Activated CD8-positive, alpha-beta memory T cell treated with anti-CD3 and anti-CD28 coated beads, Interleukin-2, amount 10 ng/mL, durations not matched to agents 7 days and 5 days (primary cell): ENCODE measurements at regions not wholly inside any gene's neighbourhood (a gene's known extent, or its start where the extent isn't known, plus 50 kb on each side); places are given as distances from the start of the nearest gene placed in this dataset.
"Not testable (repeated sequence)": the region's sequence is repeated elsewhere in the genome, so short reads cannot be mapped to it uniquely, and the experiment has no call there.

ENCODE experiments used
- ATAC-seq: fragments of 150-1000 bp; cut with Tn5 transposase; one replicate; pipeline ENCODE4 v1.10.0; 2021; ENCODE audit warnings: moderate library complexity
- CTCF ChIA-PET: fragments of 350-600 bp; sonication (Branson Sonifier 250); formaldehyde crosslinking; loops from one replicate; lab custom pipeline; 2021; ENCODE audit warnings: antibody characterized with exemption; lab: Charles Lee
- DNase-seq: peaks from one replicate; pipeline ENCODE4 v3.0.0-alpha.2; 2020
- H3K27ac Mint-ChIP-seq: one replicate; pipeline ENCODE4 v1.8.0; 2021; ENCODE audit warnings: mild to moderate bottlenecking, mixed read lengths
- H3K27me3 Mint-ChIP-seq: one replicate; pipeline ENCODE4 v1.8.0; 2021; ENCODE audit warnings: mixed read lengths
- H3K36me3 Mint-ChIP-seq: one replicate; pipeline ENCODE4 v1.8.0; 2021; ENCODE audit warnings: mild to moderate bottlenecking, mixed read lengths
- H3K4me1 Mint-ChIP-seq: one replicate; pipeline ENCODE4 v1.8.0; 2021; ENCODE audit warnings: mixed read lengths
- H3K4me3 Mint-ChIP-seq: one replicate; pipeline ENCODE4 v1.8.0; 2021; ENCODE audit warnings: mild to moderate bottlenecking, moderate library complexity, mixed read lengths
- H3K9me3 Mint-ChIP-seq: one replicate; pipeline ENCODE4 v1.8.0; 2022; ENCODE audit warnings: low read depth, mixed read lengths

GRCh38 chr4:106530821-106531220 lies 162.2 kb upstream of the GIMD1 start:
- peaks cover 2% of the 10 kb centered on the region for H3K9me3 Mint-ChIP-seq
- H3K36me3 Mint-ChIP-seq = no peaks in the 10 kb centered on the region
- CTCF ChIA-PET = no interaction called here
- DNase-seq (no peak), ATAC-seq (no peak)
- no peak overlapping the region for H3K27ac Mint-ChIP-seq
- no peaks in the 10 kb centered on the region for H3K27me3 Mint-ChIP-seq
- no peaks in the 10 kb centered on the region for H3K4me1 Mint-ChIP-seq
- no peak overlapping the region for H3K4me3 Mint-ChIP-seq

- CTCF ChIA-PET = no interaction called here
- DNase-seq (no peak), ATAC-seq (no peak)
- Mint-ChIP-seq H3K27me3 (no peaks in the 10 kb centered on the region), H3K27ac (no peak overlapping the region), H3K9me3 (peaks cover 2% of the 10 kb centered on the region), H3K36me3 (no peaks in the 10 kb centered on the region), H3K4me1 (no peaks in the 10 kb centered on the region), H3K4me3 (no peak overlapping the region)
Measured at GRCh38 chr4:106530024-106530361, 161.4 kb upstream of the GIMD1 start.

GRCh38 chr4:106529348-106530023 lies 160.9 kb upstream of the GIMD1 start:
- no peaks in the 10 kb centered on the region for H3K36me3 Mint-ChIP-seq
- no peak overlapping the region for H3K27ac Mint-ChIP-seq
- H3K27me3 Mint-ChIP-seq = no peaks in the 10 kb centered on the region
- H3K9me3 Mint-ChIP-seq = peaks cover 2% of the 10 kb centered on the region
- ATAC-seq (no peak), DNase-seq (no peak)
- no peak overlapping the region for H3K4me3 Mint-ChIP-seq
- H3K4me1 Mint-ChIP-seq = no peaks in the 10 kb centered on the region
- CTCF ChIA-PET = no interaction called here

- ATAC-seq = no peak
- no peak overlapping the region for H3K27ac Mint-ChIP-seq
- H3K4me3 Mint-ChIP-seq = no peak overlapping the region
- H3K27me3 Mint-ChIP-seq = no peaks in the 10 kb centered on the region
- CTCF ChIA-PET = no interaction called here
- H3K9me3 Mint-ChIP-seq = peaks cover 3% of the 10 kb centered on the region
- no peak for DNase-seq
- H3K36me3 Mint-ChIP-seq = no peaks in the 10 kb centered on the region
- H3K4me1 Mint-ChIP-seq = no peaks in the 10 kb centered on the region
Measured at GRCh38 chr4:106527316-106527715, 158.7 kb upstream of the GIMD1 start.

DNA sequence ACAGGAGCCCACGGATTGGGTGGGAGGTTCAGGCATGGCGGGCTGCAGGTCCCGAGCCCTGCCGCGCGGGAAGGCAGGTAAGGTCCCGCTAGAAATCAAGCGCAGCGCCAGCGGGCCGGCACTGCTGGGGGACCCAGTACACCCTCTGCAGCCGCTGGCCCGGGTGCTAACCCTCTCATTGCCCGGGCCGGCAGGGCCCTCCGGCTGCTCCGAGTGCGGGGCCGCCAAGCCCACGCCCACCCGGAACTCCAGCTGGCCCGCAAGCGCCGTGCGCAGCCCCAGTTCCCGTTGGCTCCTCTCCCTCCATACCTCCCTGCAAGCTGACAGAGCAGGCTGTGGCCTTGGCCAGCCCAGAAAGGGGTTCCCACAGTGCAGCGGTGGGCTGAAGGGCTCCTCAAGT lies 156.8 kb upstream of the GIMD1 start:
- H3K27me3 Mint-ChIP-seq, H3K4me1 Mint-ChIP-seq, H3K4me3 Mint-ChIP-seq, H3K36me3 Mint-ChIP-seq, ATAC-seq, H3K27ac Mint-ChIP-seq, CTCF ChIA-PET, DNase-seq, H3K9me3 Mint-ChIP-seq: not testable (repeated sequence)

DNA sequence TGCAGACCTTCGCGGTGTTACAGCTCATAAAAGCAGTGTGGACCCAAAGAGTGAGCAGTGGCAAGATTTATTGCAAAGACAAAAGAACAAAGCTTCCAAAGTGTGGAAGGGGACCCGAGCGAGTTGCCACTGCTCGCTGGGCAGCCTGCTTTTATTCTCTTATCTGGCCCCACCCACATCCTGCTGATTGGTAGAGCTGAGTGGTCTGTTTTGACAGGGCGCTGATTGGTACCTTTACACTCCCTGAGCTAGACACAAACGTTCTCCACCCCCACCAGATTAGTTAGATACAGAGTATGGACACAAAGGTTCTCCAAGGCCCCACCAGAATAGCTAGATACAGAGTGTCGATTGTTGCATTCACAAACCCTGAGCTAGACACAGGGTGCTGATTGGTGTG lies 156.2 kb upstream of the GIMD1 start:
- H3K9me3 Mint-ChIP-seq, H3K27me3 Mint-ChIP-seq, H3K27ac Mint-ChIP-seq, CTCF ChIA-PET, DNase-seq, H3K4me1 Mint-ChIP-seq, ATAC-seq, H3K4me3 Mint-ChIP-seq, H3K36me3 Mint-ChIP-seq: not testable (repeated sequence)

DNA sequence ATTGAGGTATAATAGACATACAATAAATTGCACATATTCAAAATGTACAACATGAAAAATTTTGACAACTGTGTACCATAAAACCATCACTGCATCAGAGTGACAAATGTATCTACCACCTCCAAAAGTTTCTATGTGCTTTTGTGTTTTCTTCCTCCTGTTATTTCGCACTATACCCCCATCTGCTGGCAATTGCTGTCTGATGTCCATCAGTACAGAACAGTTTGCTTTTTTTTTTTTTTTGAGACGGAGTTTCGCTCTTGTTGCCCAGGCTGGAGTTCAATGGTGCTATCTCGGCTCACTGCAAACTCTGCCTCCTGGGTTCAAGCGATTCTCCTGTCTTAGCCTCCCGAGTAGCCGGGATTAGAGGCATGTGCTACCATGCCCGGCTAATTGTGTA lies 154.3 kb upstream of the GIMD1 start:
- CTCF ChIA-PET = no interaction called here
- no peak for ATAC-seq
- DNase-seq = no peak
- H3K36me3 Mint-ChIP-seq = no peaks in the 10 kb centered on the region
- no peaks in the 10 kb centered on the region for H3K4me1 Mint-ChIP-seq
- H3K27me3 Mint-ChIP-seq = no peaks in the 10 kb centered on the region
- peaks cover 3% of the 10 kb centered on the region for H3K9me3 Mint-ChIP-seq
- H3K27ac Mint-ChIP-seq = no peak overlapping the region
- H3K4me3 Mint-ChIP-seq = no peak overlapping the region

GRCh38 chr4:106512706-106513105 lies 144.1 kb upstream of the GIMD1 start:
- no peaks in the 10 kb centered on the region for H3K27me3 Mint-ChIP-seq
- no peaks in the 10 kb centered on the region for H3K36me3 Mint-ChIP-seq
- no peak overlapping the region for H3K4me3 Mint-ChIP-seq
- no peaks in the 10 kb centered on the region for H3K9me3 Mint-ChIP-seq
- DNase-seq (no peak), ATAC-seq (no peak)
- H3K27ac Mint-ChIP-seq = no peak overlapping the region
- CTCF ChIA-PET = no interaction called here
- no peaks in the 10 kb centered on the region for H3K4me1 Mint-ChIP-seq

DNA sequence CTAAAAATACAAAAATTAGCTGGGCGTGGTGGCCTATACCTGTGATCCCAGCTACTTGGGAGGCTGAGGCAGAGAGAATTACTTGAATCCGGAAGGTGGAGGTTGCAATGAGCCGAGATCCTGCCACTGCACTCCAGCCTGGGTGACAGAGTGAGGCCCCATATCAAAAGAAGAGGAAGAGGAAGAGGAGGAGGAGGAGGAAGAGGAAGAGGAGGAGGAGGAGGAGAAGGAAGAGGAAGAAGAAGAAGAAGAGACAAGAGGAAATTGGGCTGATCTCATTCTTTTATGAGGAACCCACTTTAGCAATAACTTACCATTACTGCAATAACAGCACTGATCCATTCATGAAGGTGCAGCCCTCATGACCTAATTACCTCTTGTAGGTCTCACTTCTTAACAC lies 138.9 kb upstream of the GIMD1 start:
- CTCF ChIA-PET = no interaction called here
- no peak for ATAC-seq

GRCh38 chr4:106503116-106504050 lies 134.8 kb upstream of the GIMD1 start:
- ATAC-seq (no peak), DNase-seq (no peak)
- Mint-ChIP-seq H3K4me1 (peaks cover 8% of the 10 kb centered on the region), H3K27ac (no peak overlapping the region), H3K4me3 (no peak overlapping the region), H3K27me3 (peaks cover 8% of the 10 kb centered on the region), H3K9me3 (no peaks in the 10 kb centered on the region), H3K36me3 (no peaks in the 10 kb centered on the region)
- CTCF ChIA-PET = no interaction called here

More for the DNA sequence above, 138.9 kb upstream of the GIMD1 start:
- H3K9me3 Mint-ChIP-seq = no peaks in the 10 kb centered on the region
- no peak for DNase-seq
- H3K27me3 Mint-ChIP-seq = peaks cover 3% of the 10 kb centered on the region
- H3K36me3 Mint-ChIP-seq = no peaks in the 10 kb centered on the region
- peaks cover 6% of the 10 kb centered on the region for H3K4me1 Mint-ChIP-seq
- H3K27ac Mint-ChIP-seq = no peak overlapping the region
- H3K4me3 Mint-ChIP-seq = no peak overlapping the region

DNA sequence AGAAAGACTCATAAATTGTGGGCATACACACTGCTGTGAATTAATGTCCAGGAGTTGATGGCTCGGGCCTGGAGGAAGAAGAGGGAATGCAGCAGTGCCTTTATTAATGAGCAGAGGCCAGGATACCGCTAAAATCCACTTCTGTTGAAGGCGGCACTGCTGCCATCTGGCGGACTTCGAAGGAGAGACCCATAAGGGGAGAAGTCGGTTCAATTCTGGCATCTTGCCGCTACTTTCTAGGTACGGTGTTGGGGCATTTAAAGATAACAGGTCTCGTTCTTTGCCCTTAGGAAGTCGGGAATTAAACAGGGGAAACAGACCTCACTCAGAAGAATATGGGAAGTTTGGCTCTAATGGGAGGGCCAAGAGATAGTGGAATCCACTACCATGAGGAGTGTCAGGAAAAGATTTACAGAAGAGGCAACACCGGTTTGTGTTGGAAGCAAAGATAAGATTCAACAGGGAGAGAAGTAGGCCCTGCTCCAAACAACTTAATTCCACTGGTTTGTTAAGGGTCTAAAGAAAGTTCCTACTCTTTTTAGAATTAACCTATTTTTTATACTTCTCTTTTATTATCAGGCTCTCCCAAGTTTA lies 133.6 kb upstream of the GIMD1 start:
- no peak overlapping the region for H3K4me3 Mint-ChIP-seq
- no peak for ATAC-seq

GRCh38 chr4:106497271-106497670 lies 128.7 kb upstream of the GIMD1 start:
- CTCF ChIA-PET = no interaction called here
- no peak overlapping the region for H3K27ac Mint-ChIP-seq
- H3K27me3 Mint-ChIP-seq = peaks cover 4% of the 10 kb centered on the region
- peaks cover 2% of the 10 kb centered on the region for H3K4me1 Mint-ChIP-seq
- H3K9me3 Mint-ChIP-seq = peaks cover 2% of the 10 kb centered on the region
- H3K4me3 Mint-ChIP-seq = no peak overlapping the region
- no peak for ATAC-seq
- no peak for DNase-seq
- H3K36me3 Mint-ChIP-seq = no peaks in the 10 kb centered on the region

More for the DNA sequence above, 133.6 kb upstream of the GIMD1 start:
- Mint-ChIP-seq H3K27me3 (peaks cover 8% of the 10 kb centered on the region), H3K4me1 (peaks cover 8% of the 10 kb centered on the region), H3K36me3 (no peaks in the 10 kb centered on the region), H3K27ac (no peak overlapping the region), H3K9me3 (no peaks in the 10 kb centered on the region)
- CTCF ChIA-PET = no interaction called here
- DNase-seq = peak; percentile 60

- H3K27me3 Mint-ChIP-seq = no peaks in the 10 kb centered on the region
- peaks cover 2% of the 10 kb centered on the region for H3K9me3 Mint-ChIP-seq
- CTCF ChIA-PET = no interaction called here
- DNase-seq = no peak
- no peak for ATAC-seq
- no peak overlapping the region for H3K4me3 Mint-ChIP-seq
- H3K27ac Mint-ChIP-seq = no peak overlapping the region
- no peaks in the 10 kb centered on the region for H3K36me3 Mint-ChIP-seq
- H3K4me1 Mint-ChIP-seq = no peaks in the 10 kb centered on the region
Measured at GRCh38 chr4:106496061-106496460, 127.5 kb upstream of the GIMD1 start.

DNA sequence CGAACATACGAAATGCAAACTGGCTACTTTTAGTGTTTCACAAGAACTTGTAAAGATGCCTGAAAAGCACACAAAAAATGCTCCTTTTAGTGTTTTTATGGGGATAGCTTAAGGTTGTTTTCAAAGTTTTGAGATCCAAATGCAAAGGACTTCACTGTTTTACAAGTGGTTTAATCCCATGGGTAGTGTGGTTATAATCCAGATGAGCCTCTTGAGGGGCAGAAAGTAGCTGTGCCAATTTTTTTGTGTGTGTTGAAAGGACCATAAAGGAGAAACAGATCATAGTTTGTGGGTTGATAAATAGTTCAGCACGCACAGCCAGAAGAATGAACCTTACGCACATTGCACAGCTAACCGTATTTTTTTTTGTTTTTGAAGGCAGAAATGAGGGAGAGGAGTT lies 126.9 kb upstream of the GIMD1 start:
- Mint-ChIP-seq H3K27ac (no peak overlapping the region), H3K27me3 (no peaks in the 10 kb centered on the region), H3K4me3 (no peak overlapping the region), H3K4me1 (no peaks in the 10 kb centered on the region), H3K36me3 (no peaks in the 10 kb centered on the region), H3K9me3 (peaks cover 2% of the 10 kb centered on the region)
- CTCF ChIA-PET = no interaction called here
- no peak for DNase-seq
- ATAC-seq = no peak
